ENCODE measurements at regions not wholly inside any gene's neighbourhood (a gene's known extent, or its start where the extent isn't known, plus 50 kb on each side); places are given as distances from the start of the nearest gene placed in this dataset.

- TF ChIP-seq EZH2 (IDR thresholded peaks at IDR 0.05; ENCODE audit: insufficient read depth, low read length) (no peak), CTCF (IDR thresholded peaks at IDR 0.05; ENCODE audit: insufficient read depth, low read depth, low read length) (no peak)
Observed at GRCh38 chr6:74166849-74167248, 470.8 kb downstream of the CD109 start.

Measured in astrocyte (in vitro differentiated cells and primary cell).